NCI-H1105 (cell line): ENCODE measurements at regions not wholly inside any gene's neighbourhood (a gene's known extent, or its start where the extent isn't known, plus 50 kb on each side); places are given as distances from the start of the nearest gene placed in this dataset.

ENCODE experiments used
- DNase-seq: peaks from one replicate; lab custom pipeline; 2025; lab: John Stamatoyannopoulos, UW

DNA sequence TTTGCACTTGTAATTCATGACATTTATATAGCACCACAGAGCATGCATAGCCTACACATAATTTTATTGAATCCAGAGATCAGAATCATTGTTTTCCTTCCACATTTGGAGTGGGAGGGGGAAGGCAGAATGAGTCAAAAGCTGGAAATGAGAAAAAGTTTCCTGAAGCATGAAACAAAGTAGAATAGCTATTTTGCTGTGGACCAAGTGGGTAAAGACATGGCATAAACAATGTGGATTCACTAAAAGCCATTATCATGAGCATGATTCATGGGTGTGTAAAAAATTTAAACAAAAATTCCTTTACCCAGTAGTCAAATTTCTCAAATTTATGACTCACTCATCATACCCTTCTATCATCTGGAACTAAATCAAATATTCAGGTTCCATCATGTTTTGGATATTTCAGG is 97.9 kb downstream of the YIPF5 start:
- DNase-seq, result no peak

DNA sequence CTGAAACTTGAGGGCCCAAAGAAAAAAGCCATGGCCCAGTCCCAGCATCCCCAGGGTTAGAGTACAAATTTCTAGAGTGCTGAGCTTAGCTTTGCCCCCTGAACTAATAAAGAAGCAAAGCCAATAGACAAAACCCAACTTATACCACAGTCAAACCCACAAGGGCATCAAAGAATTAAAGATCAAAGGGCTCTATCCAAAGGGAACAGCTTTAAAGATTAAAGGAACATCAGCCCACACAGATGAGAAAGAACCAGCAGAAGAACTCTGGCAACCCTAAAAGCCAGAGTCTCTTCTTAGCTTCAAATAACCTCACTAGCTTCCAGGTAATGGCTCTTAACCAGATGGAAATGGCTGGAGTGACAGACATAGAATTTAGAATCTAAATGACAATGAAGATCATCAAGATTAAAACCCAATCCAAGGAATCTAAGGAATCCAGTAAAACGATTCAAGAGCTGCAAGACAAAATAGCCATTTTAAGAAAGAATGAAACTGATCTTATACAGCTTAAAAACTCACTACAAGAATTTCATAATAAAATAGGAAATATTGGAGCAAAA is 93.9 kb downstream of the YIPF5 start:
- no peak for DNase-seq

DNA sequence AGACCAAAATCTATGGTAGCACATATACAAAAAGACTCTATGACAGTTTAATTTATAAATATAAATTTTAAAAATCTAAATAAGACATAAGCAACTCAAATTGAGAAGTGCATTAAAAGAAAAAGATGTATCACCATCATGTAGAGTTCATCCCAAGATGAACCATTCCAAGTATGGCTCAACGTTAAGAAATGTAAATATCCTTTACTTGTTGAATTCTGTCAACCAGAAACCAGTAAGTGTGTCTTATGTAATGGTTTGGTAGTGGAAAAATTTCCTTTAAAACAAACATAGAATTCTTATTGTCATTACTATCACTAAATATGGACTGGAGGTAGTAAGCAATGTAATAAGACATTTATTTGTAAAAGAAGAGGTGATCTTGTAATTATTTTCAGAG is 87.3 kb downstream of the YIPF5 start:
- no peak for DNase-seq

DNA sequence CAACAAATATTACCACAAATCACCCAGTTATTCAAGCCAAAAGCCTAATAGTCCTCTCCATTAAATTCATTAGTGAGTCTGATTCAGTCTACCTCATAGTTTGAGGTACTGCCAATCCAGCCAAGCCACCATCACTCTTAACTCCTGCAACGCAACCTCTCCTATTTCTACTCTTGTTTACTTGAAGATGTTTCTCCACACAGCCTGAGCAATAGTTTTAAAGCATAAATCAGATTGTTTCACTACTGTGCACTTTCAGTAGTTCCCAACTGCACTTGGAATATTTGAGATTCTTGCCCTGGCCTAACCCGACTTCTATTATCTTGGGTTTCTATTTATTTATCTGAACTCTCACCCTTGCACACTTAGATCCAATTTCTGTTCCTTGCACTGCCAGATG is 85.5 kb downstream of the YIPF5 start:
- DNase-seq, result no peak

DNA sequence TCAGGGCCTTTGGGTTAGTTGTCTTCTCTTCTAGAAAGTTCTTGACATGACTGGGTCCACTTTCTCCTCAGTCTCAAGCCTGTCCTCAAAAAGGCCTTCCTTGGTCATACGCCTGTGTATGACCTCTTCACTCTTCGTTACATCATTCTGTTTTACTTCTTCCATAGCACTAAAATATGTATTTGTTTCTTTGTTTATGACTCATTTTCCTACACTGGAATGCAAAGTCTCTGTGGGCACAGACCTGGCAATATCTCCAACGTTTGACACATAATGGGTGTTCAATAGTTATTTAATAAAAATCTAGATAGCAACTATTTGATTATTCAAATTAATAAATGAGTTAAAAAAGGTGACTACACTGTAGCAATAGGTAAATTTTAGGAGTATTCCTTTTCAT is 85.1 kb downstream of the YIPF5 start:
- DNase-seq, result no peak

DNA sequence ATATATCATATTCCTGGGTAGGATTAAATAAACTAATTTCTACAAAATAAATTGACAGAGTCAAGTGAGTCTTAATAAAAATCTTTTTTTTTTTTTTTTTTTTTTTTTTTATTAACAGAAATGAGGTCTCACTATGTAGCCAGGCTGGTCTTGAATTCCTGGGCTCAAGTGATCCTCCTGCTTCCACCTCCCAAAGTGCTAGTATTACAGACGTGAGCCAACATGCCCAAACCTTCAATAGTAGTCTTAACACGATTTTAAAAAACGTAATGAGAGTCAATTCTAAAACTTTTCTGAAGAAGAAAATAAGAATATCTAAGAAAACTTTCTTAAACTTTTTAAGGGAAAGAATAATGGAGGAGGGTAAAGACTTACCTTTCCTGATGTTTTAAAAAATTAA is 84.2 kb downstream of the YIPF5 start:
- no peak for DNase-seq

DNA sequence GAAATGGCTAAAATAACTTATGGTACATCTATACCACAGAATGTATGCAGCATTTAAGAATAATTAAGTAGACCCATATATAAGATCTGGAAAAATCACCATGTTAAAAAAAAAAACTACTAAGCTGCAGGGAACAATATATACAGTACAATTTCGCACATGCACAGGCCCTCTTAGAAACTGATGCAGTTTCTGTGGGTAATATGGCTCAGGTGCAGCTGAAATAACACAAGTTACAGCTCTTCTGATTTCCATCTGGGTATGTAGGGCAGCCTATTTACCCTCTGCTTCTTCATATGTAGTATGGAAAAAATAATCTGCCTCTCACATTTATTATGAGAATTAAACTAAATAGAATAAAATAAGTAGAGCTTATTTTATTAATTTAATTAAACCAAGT is 82.9 kb downstream of the YIPF5 start:
- no peak for DNase-seq

DNA sequence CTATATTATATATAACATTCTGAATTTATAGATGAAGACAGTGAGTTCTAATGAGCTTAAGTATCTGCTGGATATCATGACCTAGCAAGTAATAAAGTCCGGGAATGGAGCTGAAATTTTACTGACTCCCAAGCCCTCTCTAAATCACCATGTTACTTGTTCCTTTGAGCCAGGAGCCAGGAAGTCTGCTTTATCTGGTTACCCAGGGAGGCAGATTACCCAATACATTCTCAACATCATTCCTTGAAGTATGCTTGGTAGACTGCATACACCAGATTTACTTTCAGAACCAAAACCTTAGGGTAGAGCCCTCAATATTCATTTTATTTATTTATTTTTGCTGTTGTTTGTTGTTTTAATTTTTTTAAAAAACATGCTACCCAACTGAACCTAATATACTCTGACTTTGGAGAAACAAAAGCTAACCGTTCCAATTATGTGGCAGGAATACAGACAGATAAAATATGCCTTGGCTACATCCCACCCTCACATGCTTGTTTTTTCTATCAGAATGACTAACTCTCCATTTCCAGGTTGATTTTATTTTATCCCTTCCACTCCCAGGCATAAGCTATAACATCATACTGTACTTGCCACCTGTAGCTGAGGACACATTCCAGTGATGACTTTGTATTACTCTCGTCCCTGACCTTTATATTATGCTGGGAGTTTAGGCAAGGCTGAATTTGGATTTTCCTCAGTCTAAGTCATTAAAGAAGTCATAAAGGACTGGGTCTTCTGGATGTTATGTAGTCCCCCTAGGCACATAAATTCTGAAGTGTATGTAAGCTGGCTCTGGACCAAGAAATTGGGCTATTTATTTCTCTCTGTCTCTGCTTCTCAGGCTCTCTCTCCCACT is 82.0 kb downstream of the YIPF5 start:
- no peak for DNase-seq

DNA sequence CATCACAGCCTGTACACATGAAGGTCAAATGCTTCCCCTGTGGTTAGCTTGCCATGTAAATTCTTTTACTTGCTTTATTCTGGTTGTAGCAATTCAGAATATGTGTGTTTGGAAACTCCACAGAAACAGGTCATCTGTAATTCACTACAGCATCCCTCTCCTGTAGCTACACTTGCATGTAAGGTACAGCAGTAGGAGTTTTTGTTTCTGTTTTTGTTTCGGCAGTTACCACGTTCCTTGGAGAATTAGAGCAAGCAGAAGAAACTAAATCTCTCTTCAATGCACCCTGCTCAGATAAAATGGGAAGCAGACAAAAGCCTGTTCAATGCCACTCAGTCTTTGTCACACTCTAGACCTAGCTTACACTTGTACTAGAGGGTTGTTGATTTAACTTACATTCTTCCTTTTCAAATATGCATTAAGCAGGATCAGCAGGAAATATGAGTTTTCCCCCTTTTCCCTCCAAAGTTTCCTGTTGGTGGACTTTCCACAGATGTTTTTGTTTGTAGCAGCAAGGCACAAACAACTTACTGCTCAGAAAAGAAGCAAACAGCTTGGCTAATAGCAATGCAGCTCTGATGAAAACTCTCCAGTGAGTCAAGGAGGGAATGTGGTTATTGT is 80.9 kb downstream of the YIPF5 start:
- no peak for DNase-seq

DNA sequence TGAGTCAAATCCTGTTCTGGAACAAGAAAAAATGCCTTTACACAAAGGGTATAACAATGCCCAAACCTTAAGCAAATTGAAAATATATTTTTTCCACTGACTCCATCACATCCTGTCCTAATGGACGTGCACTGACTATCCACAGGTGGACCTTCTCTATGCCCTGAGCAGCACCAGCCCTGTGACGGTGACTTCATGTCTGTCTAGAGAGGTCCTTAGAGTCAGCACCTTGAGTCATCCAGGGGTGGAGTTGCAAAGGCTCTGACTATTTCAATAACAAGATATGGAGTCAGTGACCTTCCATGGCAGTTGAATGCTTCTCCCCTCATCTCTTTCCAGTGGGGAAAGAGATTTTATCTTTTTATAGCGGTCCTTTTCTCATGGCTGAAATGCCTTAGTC is 78.0 kb downstream of the YIPF5 start:
- DNase-seq, result no peak

DNA sequence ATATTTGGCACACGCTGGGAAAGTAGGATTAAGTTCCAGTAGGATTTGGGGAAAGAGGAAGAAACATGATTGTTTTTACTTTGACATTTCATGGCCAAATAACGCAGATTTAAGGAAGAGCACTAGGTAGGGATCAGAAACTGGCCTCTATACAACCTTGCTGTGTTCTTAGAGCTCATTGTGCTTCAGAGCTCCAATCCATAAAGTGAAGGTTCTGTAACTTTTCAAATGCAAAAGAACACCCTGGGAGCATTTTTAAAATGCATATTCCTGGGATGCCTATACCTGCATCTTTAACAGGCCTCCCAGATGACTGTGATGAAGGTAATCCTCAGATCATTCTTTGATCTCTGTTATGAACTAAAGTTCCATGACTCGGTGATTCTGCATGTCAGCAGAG is 77.1 kb downstream of the YIPF5 start:
- no peak for DNase-seq

DNA sequence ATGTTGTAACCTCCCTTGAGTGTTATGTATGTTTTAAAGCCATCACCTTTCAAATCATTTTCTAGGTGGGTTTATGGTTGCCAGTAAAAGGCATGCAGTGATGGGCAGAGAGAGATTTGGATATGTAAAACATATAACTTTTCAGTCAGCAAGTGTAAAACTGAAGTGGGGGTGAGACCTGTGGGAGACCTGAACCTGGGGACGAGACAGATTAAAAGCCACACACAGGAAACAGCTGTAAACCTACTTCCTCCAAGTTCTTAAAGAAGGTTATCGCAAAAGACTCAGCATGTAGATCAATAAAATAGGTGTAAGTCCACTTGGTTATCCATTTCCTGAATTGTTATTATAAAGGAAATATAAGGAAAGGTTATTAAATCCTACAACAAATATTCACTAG is 76.6 kb downstream of the YIPF5 start:
- no peak for DNase-seq

DNA sequence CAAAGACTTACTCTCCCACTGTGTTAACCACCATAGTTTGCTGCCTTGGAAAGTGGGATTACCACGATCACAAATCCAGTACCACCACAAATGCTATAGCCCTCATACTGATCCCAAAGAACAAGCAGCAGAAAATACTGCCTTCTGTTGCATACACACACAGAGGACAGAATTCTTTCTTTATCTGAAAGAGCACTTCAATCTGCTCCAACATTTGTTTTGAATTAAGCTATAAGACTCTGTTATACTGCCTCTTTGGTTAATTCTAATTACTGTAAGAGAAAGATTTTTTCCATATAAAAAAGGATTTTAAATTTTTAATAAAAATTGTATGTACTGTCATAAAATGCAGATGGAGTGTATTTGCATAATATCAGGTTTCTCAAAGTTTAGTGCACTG is 69.8 kb downstream of the YIPF5 start:
- no peak for DNase-seq

DNA sequence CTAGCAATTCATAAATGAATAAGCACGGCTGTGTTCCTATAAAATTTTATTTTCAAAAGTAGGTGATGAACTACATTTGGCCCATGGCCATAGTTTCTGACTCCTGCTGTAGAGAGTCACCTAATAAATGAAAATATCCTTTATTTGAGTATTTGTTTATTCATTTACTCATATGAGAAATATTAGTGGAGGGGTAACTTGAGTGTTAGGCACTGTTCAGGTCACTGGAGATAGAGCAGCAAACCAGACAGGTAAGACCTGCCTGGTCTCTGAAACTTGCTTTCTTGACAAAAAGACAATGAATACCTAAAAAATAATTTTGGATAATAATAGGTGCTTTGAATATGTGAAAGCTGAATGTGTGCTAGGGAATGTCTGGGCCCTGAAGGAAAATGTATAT is 68.8 kb downstream of the YIPF5 start:
- no peak for DNase-seq

DNA sequence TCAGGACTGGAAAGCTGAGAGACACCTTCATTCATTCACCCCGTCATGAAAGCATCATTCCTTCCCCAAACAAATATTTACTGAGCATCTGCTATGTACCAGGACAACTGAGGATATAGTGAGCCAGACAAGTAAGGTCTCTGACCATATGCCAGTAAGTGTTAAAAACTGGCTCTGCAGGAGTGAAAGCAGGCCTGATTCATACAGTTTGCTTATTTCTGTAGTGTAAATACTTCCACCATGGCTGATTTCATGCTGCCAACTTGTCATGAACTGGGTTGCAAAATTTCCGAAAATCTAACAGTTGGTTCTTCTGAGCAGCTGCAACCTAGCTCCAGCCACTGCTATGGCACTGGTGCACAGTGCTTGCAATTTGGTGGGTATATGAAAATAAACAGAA is 68.1 kb downstream of the YIPF5 start:
- DNase-seq, result no peak

DNA sequence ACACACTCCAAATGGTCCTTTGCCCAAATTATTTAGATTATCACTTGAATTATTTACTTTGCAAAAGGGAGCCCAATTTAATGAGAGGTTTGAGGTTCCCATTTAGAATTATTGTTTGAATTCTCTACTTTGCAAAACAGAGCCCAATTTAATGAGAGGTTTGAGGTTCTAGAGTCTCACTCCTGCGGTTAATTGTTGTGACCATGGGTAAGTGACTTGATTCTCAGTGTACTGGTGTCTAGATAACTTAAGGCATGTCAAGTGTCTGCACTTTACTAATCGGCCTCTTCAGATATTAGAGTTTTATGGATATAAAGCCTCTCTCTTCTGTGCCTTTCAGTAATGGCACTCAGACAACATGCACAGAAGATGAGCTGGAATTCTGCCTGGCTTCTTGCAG is 67.5 kb downstream of the YIPF5 start:
- DNase-seq, result no peak

DNA sequence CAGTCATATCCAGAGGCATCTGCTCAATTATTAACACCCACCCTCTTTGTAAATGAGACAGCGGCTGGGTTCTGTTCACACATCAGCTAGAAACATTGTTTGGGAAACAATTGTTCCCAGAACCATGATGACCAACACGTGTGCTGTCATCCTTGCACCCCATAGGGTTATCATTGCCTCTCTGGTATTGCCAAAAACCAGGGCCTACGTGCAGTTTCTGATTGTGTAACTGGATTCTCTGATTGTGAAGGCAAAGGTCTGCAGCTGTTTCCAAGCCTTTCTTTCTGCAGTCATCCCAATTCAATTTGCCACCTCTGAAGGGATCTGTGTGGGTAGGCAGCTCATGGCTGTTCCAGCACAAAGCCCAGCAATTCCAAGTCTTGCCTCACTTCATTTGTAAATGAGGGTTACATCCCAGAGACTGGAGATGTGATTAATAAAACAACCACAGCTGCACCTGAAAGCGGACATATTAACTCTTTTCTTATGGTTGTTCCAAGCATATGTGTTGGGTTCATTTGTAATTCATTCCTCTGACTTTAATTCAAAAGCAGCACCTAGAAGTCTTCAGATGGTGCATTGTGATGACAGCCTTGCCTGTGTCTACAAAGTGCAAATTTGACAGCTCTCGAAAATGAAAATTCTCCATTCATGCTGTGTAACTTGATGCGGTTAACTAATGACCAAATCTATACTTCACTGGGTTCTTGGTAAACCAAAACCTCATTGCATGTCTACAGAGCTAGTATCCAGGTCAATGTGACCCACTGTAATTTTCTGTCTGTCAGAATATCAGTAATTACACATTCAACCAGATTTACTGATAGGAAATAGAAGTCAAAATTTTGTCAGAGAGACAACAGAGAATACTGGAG is 66.6 kb downstream of the YIPF5 start:
- DNase-seq, result no peak

DNA sequence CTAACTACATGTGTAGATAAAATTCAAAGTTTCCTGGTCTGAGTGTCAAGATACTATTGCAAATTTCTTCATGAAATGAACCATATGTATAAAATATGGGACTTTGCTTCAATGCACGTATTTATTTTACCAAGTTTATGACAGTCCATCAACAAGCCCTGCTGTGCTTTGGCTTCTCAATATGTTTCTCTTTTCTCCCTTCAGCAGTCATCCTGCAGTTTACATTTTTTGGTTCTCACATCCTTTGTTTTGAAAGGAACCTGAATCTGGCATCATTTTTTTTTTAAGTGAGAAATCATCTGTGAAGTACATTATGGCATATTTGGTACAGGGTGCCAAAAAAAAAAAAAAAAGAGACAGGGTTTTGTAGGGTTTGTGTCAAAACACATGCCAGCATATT is 65.1 kb downstream of the YIPF5 start:
- no peak for DNase-seq

DNA sequence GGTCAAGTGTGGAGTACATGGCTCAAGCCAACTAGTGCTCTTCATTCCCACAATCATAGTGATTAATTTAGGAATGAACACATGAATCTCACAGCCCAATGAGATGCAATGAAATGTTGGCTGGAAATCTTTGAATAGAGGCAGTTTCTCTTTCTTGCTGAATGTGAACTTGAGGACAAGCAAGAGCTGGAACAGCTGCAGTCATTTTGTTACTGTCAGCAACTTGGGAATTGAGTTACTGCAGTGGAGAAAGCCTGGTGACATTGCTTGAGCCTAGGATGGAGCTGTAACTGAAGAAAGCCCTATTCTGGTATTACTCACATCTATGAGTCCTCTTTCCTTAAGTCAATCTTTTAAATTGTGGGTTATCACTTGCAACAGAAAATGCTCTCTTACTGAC is 62.3 kb downstream of the YIPF5 start:
- DNase-seq, result no peak
